ENCODE measurements at regions not wholly inside any gene's neighbourhood (a gene's known extent, or its start where the extent isn't known, plus 50 kb on each side); places are given as distances from the start of the nearest gene placed in this dataset.

- DNase-seq: no peak
Measured at GRCh38 chr16:77666771-77667170, 55.5 kb upstream of the NUDT7 start.

DNA sequence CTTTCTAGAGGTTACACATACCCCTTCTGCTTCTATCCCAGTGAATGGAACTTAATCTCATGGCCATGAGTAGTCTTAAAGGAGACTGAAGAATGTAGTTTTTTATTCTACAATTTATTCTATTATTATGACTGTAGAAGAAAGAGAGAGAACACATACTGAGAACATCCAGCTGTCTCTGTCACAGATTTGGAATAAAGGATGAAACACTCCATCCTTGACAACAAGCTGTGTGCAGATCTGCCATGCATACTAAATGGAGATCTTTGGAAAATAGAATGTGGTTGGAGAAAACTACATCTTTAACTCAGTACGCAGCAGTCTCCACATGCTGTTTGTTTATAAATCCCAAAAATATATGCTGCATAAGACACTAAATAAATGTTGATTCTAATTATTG, 54.1 kb upstream of the NUDT7 start:
- DNase-seq: no peak

- no peak for DNase-seq
Measured at GRCh38 chr16:77669057-77669456, 53.3 kb upstream of the NUDT7 start.
